ENCODE measurements at regions not wholly inside any gene's neighbourhood (a gene's known extent, or its start where the extent isn't known, plus 50 kb on each side); places are given as distances from the start of the nearest gene placed in this dataset.

DNA sequence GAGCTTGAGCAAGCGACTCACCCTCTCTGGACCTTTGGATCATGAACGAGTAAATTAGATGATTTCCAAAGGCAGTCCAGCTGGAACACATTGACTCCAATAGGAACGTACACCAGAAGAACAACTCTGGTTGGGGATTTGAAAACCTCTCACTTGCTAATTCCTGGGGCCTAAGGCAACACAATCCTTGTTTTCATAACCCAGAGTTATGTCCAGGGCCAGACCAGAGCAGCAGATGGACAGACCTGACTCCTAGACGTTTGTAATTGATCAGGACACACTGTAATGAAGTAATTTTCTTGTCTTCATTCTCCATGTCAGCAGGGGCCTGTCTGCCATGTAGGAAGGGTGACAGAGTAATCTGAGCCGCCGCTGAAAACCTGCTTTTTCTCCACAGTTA, 283.9 kb downstream of the IDS start:
- TF ChIP-seq, protein P1, sequence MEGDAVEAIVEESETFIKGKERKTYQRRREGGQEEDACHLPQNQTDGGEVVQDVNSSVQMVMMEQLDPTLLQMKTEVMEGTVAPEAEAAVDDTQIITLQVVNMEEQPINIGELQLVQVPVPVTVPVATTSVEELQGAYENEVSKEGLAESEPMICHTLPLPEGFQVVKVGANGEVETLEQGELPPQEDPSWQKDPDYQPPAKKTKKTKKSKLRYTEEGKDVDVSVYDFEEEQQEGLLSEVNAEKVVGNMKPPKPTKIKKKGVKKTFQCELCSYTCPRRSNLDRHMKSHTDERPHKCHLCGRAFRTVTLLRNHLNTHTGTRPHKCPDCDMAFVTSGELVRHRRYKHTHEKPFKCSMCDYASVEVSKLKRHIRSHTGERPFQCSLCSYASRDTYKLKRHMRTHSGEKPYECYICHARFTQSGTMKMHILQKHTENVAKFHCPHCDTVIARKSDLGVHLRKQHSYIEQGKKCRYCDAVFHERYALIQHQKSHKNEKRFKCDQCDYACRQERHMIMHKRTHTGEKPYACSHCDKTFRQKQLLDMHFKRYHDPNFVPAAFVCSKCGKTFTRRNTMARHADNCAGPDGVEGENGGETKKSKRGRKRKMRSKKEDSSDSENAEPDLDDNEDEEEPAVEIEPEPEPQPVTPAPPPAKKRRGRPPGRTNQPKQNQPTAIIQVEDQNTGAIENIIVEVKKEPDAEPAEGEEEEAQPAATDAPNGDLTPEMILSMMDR (conservative IDR thresholded peaks at IDR 0.05; ENCODE audit: low read depth, low read length), result no peak
- TF ChIP-seq EZH2 (IDR thresholded peaks at IDR 0.05; ENCODE audit: low read length, unreplicated experiment) (no peak), EZH2phosphoT487 (IDR thresholded peaks at IDR 0.05; ENCODE audit: borderline replicate concordance, low read length) (no peak)
